ENCODE measurements at regions not wholly inside any gene's neighbourhood (a gene's known extent, or its start where the extent isn't known, plus 50 kb on each side); places are given as distances from the start of the nearest gene placed in this dataset.

- no peak for DNase-seq (ENCODE audit: low read depth)
Measured at GRCh38 chr6:26149240-26149639, 62.0 kb downstream of the HFE start.

GRCh38 chr6:26152226-26153101, 65.2 kb downstream of the HFE start:
- no peak for DNase-seq (ENCODE audit: low read depth)

DNA sequence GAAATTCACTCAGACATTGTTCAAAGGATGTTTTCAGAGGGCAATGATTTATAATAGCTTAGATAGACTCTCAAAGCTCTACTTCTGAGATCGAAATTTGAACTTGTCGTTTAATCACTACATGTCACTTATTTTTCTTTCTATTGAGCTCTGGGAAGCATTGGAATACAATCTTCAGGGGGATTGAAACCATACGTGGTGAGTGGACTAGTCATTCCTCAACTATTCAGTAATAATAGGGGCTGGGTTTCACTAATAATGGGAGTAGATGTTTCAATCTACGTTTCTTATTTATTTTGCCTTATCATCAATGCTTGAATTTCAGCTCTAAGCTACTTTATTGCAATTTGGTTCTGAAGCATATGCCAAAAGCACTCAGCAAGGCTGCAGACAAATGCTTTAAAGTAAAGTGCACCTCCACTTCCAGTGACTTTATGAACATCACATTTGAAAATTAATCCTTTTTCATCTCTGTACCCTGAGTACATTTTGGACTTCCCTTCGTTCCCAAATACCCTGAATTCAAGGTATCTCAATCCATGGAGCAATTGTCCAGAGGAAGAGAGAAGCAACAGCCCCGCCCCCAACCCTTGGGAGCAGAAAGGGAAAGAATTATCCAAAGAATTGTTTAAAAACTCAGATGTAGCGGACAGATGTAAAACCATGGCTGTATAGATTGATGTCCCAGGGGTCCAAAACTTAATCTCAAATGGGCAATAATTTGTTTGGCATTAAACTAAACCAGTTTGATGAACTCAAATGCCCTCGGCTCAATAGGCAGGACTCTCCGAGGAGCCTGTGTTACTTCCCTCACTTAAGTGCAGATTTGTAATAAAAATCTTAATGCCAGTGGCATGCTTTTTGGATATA, 68.1 kb downstream of the HFE start:
- no peak for DNase-seq (ENCODE audit: low read depth)

- DNase-seq (ENCODE audit: low read depth): peak; percentile 86
Measured at GRCh38 chr6:26156105-26156849, 69.0 kb downstream of the HFE start.

DNA sequence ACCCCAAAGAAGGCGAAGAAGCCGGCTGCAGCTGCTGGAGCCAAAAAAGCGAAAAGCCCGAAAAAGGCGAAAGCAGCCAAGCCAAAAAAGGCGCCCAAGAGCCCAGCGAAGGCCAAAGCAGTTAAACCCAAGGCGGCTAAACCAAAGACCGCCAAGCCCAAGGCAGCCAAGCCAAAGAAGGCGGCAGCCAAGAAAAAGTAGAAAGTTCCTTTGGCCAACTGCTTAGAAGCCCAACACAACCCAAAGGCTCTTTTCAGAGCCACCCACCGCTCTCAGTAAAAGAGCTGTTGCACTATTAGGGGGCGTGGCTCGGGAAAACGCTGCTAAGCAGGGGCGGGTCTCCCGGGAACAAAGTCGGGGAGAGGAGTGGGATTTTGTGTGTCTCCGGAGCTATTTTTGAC, 69.6 kb downstream of the HFE start:
- DNase-seq (ENCODE audit: low read depth): peak; percentile 67

GRCh38 chr6:26157251-26158075, 70.2 kb downstream of the HFE start:
- no peak for DNase-seq (ENCODE audit: low read depth)

- peak; percentile 69 for DNase-seq (ENCODE audit: low read depth)
Measured at GRCh38 chr6:26158076-26158580, 70.9 kb downstream of the HFE start.

GRCh38 chr6:26158581-26159356, 71.5 kb downstream of the HFE start:
- DNase-seq (ENCODE audit: low read depth): peak; percentile 38

GRCh38 chr6:26159357-26160273, 72.4 kb downstream of the HFE start:
- no peak for DNase-seq (ENCODE audit: low read depth)

GRCh38 chr6:26161322-26161721, 74.1 kb downstream of the HFE start:
- DNase-seq (ENCODE audit: low read depth): no peak

DNA sequence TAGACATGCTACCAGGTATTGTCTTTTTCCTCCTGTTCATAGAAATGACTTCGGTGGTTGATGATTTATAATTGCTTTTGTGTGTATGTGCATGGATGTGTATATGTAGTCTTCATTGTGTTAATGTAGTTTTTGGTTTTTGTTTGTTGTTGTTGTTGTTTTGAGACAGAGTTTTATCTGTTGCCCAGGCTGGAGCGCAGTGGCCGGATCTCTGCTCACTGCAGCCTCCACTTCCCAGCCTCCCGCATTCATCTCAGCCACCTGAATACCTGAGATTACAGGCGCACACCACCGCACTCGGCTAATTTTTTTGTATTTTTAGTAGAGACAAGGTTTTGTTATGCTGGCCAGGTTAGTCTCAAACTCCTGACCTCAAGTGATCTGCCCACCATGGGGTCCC, 75.2 kb downstream of the HFE start:
- no peak for DNase-seq (ENCODE audit: low read depth)

DNA sequence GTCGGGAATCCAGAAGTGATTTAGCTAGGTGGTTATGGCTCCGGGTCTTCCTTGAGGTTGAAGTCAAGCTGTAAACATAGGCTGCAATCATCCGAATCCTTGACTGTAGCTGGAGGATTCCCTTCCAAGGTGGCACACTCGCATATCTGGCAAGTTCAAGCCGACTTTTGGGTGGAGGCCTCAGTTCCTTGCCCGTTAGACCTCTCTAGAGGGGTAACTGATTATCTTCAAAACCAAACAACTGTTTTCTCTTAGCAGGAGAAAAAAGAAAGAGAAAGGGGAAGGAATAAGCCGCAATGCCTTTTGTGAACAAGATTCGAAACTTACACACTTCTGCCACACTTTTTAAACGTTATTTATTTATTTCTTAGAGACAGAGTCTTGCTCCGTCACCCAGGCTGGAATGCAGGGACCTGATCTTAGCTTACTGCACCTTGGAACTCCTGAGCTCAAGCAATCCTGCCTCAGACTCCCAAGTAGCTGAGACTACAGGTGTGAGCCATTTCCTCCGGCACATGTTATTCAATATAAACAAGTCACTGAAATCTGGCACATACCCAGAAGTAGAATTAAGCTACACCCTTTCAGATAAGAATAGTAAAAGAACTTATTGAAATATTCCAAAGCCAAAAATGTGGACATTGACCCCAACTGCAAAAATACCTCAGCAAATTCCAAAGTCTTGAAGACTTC, 76.3 kb downstream of the HFE start:
- DNase-seq (ENCODE audit: low read depth): no peak

GRCh38 chr6:26164120-26164505, 76.9 kb downstream of the HFE start:
- DNase-seq (ENCODE audit: low read depth): no peak

- DNase-seq (ENCODE audit: low read depth): no peak
Measured at GRCh38 chr6:26165261-26165790, 78.1 kb downstream of the HFE start.

GRCh38 chr6:26170181-26170580, 83.0 kb downstream of the HFE start:
- no peak for DNase-seq (ENCODE audit: low read depth)

- no peak for DNase-seq (ENCODE audit: low read depth)
Measured at GRCh38 chr6:26170951-26171841, 84.0 kb downstream of the HFE start.

GRCh38 chr6:26172608-26172968, 85.4 kb downstream of the HFE start:
- DNase-seq (ENCODE audit: low read depth): no peak

DNA sequence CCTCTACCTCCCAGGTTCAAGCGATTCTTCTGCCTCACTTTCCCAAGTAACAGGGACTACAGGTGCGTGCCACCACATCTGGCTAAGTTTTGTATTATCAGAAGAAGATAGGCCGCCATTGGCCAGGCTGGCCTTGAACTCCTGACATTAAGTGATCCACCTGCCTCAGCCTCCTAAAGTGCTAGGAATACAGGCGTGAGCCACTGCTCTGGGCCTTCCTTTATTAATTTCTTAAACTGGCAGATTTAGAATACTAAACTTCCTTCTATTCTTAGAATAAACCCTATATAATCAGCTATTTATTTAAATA, 86.6 kb downstream of the HFE start:
- DNase-seq (ENCODE audit: low read depth): no peak

Data from activated T-cell treated with anti-CD3 and anti-CD28 coated beads for 48 hours (primary cell).